ENCODE measurements at regions not wholly inside any gene's neighbourhood (a gene's known extent, or its start where the extent isn't known, plus 50 kb on each side); places are given as distances from the start of the nearest gene placed in this dataset.

GRCh38 chr21:28635541-28635940, 357.1 kb downstream of the LTN1 start:
- Histone ChIP-seq H3K36me3 (ENCODE audit: low read depth) (no peaks in the 10 kb centered on the region), H3K9me3 (no peaks in the 10 kb centered on the region), H3K4me1 (ENCODE audit: low read depth) (no peaks in the 10 kb centered on the region), H3K4me3 (no peak overlapping the region)
- intact Hi-C loops (cut with DNase I, micrococcal nuclease): no loop called here
- TF ChIP-seq CTCF (IDR thresholded peaks at IDR 0.05): no peak
- ATAC-seq: no peak
- DNase-seq: no peak

DNA sequence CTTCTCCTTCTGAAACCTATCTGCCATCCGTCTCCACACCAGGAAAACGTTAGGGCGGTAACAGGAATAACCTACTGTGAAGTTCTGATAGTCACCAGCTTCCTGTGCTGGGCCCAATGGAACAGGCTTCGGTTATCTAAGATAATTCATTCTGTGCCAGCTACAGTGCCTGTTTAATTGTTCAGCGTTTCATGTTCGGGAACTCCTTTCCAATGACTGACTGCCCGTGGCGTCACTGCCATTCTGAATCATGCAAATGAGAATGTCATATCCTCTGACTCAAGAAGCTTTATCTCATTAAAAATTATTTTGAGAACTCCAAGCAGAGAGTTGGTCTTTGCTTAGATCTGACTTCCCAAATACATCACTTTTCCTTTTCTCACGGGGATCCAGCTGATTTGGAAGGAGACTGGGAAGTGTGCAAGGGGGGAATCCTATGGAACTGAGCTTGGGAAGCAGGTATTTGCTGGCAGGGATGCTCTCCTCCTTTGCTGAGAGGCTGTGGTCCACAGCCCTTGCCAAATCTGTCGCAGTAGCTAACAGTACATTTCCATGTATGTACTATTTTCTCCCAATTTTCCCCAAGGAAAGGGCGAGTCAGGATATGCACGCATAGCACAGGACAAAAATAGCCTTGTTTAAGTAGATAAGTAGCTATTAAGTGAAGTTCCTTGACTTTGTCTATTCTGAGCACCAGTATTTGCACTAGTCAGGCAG, 358.7 kb downstream of the LTN1 start:
- ATAC-seq: no peak
- Histone ChIP-seq H3K9me3 (no peaks in the 10 kb centered on the region), H3K36me3 (ENCODE audit: low read depth) (no peaks in the 10 kb centered on the region), H3K4me1 (ENCODE audit: low read depth) (no peaks in the 10 kb centered on the region), H3K4me3 (no peak overlapping the region)
- intact Hi-C loops (cut with DNase I, micrococcal nuclease): no loop called here
- TF ChIP-seq CTCF (IDR thresholded peaks at IDR 0.05): no peak
- no peak for DNase-seq

DNA sequence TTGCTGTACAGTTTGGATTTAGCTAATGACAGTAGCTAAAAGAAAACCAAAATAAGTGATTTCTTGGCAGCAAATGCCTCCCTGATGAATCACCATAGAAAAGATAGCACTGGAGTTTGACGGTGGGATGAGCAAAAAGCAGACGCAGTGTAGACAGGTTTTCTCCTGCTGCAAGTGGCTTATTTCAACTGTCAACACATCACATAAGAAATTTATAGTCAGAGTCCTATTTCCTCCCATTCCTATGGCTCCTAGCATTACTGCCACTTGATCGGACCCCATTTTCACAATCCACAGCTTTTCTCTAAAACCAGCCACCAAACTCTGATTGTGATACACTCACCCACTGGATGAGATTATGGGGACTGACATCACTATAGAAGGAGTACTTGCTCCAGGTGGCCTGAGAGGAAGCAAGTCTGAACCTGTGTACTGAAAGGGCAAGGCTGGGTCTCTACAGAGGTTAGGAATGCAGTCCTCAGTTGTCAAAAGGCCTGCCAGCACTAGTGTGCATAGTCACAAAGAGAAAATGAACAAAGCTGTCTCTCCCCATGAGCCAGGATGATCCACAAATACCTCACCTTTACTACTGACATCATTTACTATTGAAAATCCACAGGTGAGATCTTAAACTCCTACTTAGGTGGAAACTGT, 359.8 kb downstream of the LTN1 start:
- H3K4me1 ChIP-seq (ENCODE audit: low read depth): no peaks in the 10 kb centered on the region
- ATAC-seq (no peak), DNase-seq (no peak)
- no peak for TF ChIP-seq CTCF (IDR thresholded peaks at IDR 0.05)
- intact Hi-C loops (cut with DNase I, micrococcal nuclease): no loop called here
- H3K36me3 ChIP-seq (ENCODE audit: low read depth): no peaks in the 10 kb centered on the region
- no peak overlapping the region for H3K4me3 ChIP-seq
- H3K9me3 ChIP-seq: no peaks in the 10 kb centered on the region

GRCh38 chr21:28627691-28628090, 365.0 kb downstream of the LTN1 start:
- ATAC-seq: no peak
- intact Hi-C loops (cut with DNase I, micrococcal nuclease): no loop called here
- TF ChIP-seq CTCF (IDR thresholded peaks at IDR 0.05): no peak
- no peak overlapping the region for H3K4me3 ChIP-seq
- H3K36me3 ChIP-seq (ENCODE audit: low read depth): no peaks in the 10 kb centered on the region
- DNase-seq: no peak
- no peaks in the 10 kb centered on the region for H3K4me1 ChIP-seq (ENCODE audit: low read depth)
- H3K9me3 ChIP-seq: no peaks in the 10 kb centered on the region

DNA sequence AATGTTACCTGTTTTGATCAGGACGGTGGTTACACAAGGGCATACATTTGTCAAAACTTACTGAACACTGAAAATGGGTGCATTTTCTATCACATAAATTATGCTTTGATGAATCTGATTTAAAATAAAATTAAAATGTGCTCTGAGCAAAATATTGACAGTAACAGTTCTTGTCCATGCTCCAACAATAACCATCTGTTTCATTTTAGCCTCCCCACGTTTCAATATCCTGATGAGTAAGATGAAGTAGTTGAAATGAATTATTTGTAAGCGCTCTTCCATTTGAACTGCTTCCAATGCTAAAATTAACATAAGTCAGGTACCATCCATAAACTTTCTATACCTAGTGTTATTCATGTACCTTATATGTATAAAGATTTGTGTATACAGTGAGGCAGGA, 365.4 kb downstream of the LTN1 start:
- DNase-seq: no peak
- intact Hi-C loops (cut with DNase I, micrococcal nuclease): no loop called here
- Histone ChIP-seq H3K4me1 (ENCODE audit: low read depth) (no peaks in the 10 kb centered on the region), H3K36me3 (ENCODE audit: low read depth) (no peaks in the 10 kb centered on the region), H3K9me3 (no peaks in the 10 kb centered on the region), H3K4me3 (no peak overlapping the region)
- no peak for TF ChIP-seq CTCF (IDR thresholded peaks at IDR 0.05)
- ATAC-seq: no peak
